Cardiac muscle cell (in vitro differentiated cells and primary cell): ENCODE measurements at regions not wholly inside any gene's neighbourhood (a gene's known extent, or its start where the extent isn't known, plus 50 kb on each side); places are given as distances from the start of the nearest gene placed in this dataset.

Source experiments
- DNase-seq, 2 donors: peaks; one replicate each; pipeline versions ENCODE4 v3.0.0 to v3.0.0-alpha.2; 2010 to 2017; ENCODE audit warnings: low read depth in 1 of 2, low spot score in 1 of 2
- H3K27ac ChIP-seq: fragments of 200-600 bp; sonication (generic); 2 replicates; pipeline ENCODE4 v1.5.1; 2016
- H3K27me3 ChIP-seq: fragments of 200-600 bp; sonication (generic); 2 replicates; pipeline ENCODE4 v1.6.0; 2016; ENCODE audit warnings: control low read depth
- H3K36me3 ChIP-seq: fragments of 200-600 bp; sonication (generic); 2 replicates; pipeline ENCODE4 v1.5.1; 2016; ENCODE audit warnings: control low read depth
- H3K4me1 ChIP-seq: fragments of 200-600 bp; sonication (generic); 2 replicates; pipeline ENCODE4 v1.8.1; 2017; ENCODE audit warnings: low read depth, mild to moderate bottlenecking, mixed run types
- H3K4me3 ChIP-seq: fragments of 200-600 bp; sonication (generic); 2 replicates; pipeline ENCODE4 v1.5.1; 2016; ENCODE audit warnings: mild to moderate bottlenecking
- H3K9me3 ChIP-seq: fragments of 200-600 bp; sonication (generic); 2 replicates; pipeline ENCODE4 v1.5.1; 2017; ENCODE audit warnings: low read depth, mild to moderate bottlenecking, control low read depth
- TF ChIP-seq, protein P1 (sequence below): IDR thresholded peaks from 2 replicates; pipeline ENCODE4 v1.5.1; 2012; ENCODE audit warnings: low read depth, mild to moderate bottlenecking, low read length

GRCh38 chr2:9106338-9107167 is 100.1 kb upstream of the ASAP2 start:
- no peaks in the 10 kb centered on the region for H3K27me3 ChIP-seq
- no peak overlapping the region for H3K27ac ChIP-seq
- no peaks in the 10 kb centered on the region for H3K36me3 ChIP-seq
- TF ChIP-seq, protein P1, sequence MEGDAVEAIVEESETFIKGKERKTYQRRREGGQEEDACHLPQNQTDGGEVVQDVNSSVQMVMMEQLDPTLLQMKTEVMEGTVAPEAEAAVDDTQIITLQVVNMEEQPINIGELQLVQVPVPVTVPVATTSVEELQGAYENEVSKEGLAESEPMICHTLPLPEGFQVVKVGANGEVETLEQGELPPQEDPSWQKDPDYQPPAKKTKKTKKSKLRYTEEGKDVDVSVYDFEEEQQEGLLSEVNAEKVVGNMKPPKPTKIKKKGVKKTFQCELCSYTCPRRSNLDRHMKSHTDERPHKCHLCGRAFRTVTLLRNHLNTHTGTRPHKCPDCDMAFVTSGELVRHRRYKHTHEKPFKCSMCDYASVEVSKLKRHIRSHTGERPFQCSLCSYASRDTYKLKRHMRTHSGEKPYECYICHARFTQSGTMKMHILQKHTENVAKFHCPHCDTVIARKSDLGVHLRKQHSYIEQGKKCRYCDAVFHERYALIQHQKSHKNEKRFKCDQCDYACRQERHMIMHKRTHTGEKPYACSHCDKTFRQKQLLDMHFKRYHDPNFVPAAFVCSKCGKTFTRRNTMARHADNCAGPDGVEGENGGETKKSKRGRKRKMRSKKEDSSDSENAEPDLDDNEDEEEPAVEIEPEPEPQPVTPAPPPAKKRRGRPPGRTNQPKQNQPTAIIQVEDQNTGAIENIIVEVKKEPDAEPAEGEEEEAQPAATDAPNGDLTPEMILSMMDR, result no peak
- peaks cover 8% of the 10 kb centered on the region for H3K4me1 ChIP-seq
- DNase-seq, result no peak
- H3K4me3 ChIP-seq, result no peak overlapping the region
- H3K9me3 ChIP-seq, result no peaks in the 10 kb centered on the region

GRCh38 chr2:9105601-9106337 is 100.8 kb upstream of the ASAP2 start:
- Histone ChIP-seq H3K4me1 (peaks cover 8% of the 10 kb centered on the region), H3K9me3 (no peaks in the 10 kb centered on the region), H3K27ac (no peak overlapping the region), H3K27me3 (no peaks in the 10 kb centered on the region), H3K4me3 (no peak overlapping the region), H3K36me3 (no peaks in the 10 kb centered on the region)
- TF ChIP-seq, protein P1, result no peak
- no peak for DNase-seq

GRCh38 chr2:9103663-9104277 is 100.3 kb upstream of the MBOAT2 start:
- TF ChIP-seq, protein P1, result no peak
- H3K4me3 ChIP-seq, result no peak overlapping the region

GRCh38 chr2:9102861-9103662 is 99.6 kb upstream of the MBOAT2 start:
- no peaks in the 10 kb centered on the region for H3K27me3 ChIP-seq
- H3K9me3 ChIP-seq, result no peaks in the 10 kb centered on the region
- H3K27ac ChIP-seq, result no peak overlapping the region
- H3K36me3 ChIP-seq, result no peaks in the 10 kb centered on the region
- TF ChIP-seq, protein P1, result no peak
- no peak overlapping the region for H3K4me3 ChIP-seq
- H3K4me1 ChIP-seq, result peaks cover 8% of the 10 kb centered on the region
- DNase-seq, result peak in 1 of 2 donors; percentile 27

More at GRCh38 chr2:9103663-9104277, 100.3 kb upstream of the MBOAT2 start:
- DNase-seq, result no peak
- Histone ChIP-seq H3K27me3 (no peaks in the 10 kb centered on the region), H3K27ac (no peak overlapping the region), H3K4me1 (peaks cover 8% of the 10 kb centered on the region), H3K36me3 (no peaks in the 10 kb centered on the region), H3K9me3 (no peaks in the 10 kb centered on the region)
